Right renal cortex interstitium (tissue), 3 donors: ENCODE measurements at regions not wholly inside any gene's neighbourhood (a gene's known extent, or its start where the extent isn't known, plus 50 kb on each side); places are given as distances from the start of the nearest gene placed in this dataset.
"Not testable (repeated sequence)": the region's sequence is repeated elsewhere in the genome, so short reads cannot be mapped to it uniquely, and the experiment has no call there.

ENCODE experiments used
- DNase-seq, 3 donors: peaks; one replicate each; pipeline ENCODE4 v3.0.0-alpha.2; 2013; ENCODE audit warnings: low read depth in 3 of 3, low spot score in 2 of 3

- DNase-seq = no peak
Observed at GRCh38 chr18:11468617-11469016, 140.8 kb upstream of the SLC35G4 start.

- DNase-seq = no peak
Observed at GRCh38 chr18:11468120-11468519, 141.3 kb upstream of the SLC35G4 start.

- no peak for DNase-seq
Observed at GRCh38 chr18:11467611-11468010, 141.8 kb upstream of the SLC35G4 start.

- DNase-seq = no peak
Observed at GRCh38 chr18:11464129-11464528, 145.3 kb upstream of the SLC35G4 start.

- no peak for DNase-seq
Observed at GRCh38 chr18:11458447-11458846, 150.9 kb upstream of the SLC35G4 start.

- not testable (repeated sequence) for DNase-seq
Observed at GRCh38 chr18:11457853-11458252, 151.5 kb upstream of the SLC35G4 start.

- no peak for DNase-seq
Observed at GRCh38 chr18:11454040-11454439, 155.4 kb upstream of the SLC35G4 start.

GRCh38 chr18:11444169-11444568 is 165.2 kb upstream of the SLC35G4 start:
- DNase-seq = not testable (repeated sequence)

GRCh38 chr18:11437046-11437445 is 172.3 kb upstream of the SLC35G4 start:
- no peak for DNase-seq

GRCh38 chr18:11432360-11432811 is 177.0 kb upstream of the SLC35G4 start:
- DNase-seq = no peak

- no peak for DNase-seq
Observed at GRCh38 chr18:11429876-11430275, 179.5 kb upstream of the SLC35G4 start.

GRCh38 chr18:11425211-11425610 is 184.2 kb upstream of the SLC35G4 start:
- DNase-seq = no peak

- DNase-seq = no peak
Observed at GRCh38 chr18:11419338-11419737, 190.1 kb upstream of the SLC35G4 start.

GRCh38 chr18:11412811-11413210 is 196.6 kb upstream of the SLC35G4 start:
- DNase-seq = no peak

- no peak for DNase-seq
Observed at GRCh38 chr18:11411048-11411447, 198.3 kb upstream of the SLC35G4 start.

- no peak for DNase-seq
Observed at GRCh38 chr18:11408555-11409065, 200.8 kb upstream of the SLC35G4 start.

- no peak for DNase-seq
Observed at GRCh38 chr18:11407940-11408339, 201.5 kb upstream of the SLC35G4 start.

GRCh38 chr18:11405804-11406203 is 203.6 kb upstream of the SLC35G4 start:
- DNase-seq = no peak

- DNase-seq = no peak
Observed at GRCh38 chr18:11400703-11401102, 208.7 kb upstream of the SLC35G4 start.

GRCh38 chr18:11398625-11399024 is 210.8 kb upstream of the SLC35G4 start:
- no peak for DNase-seq

GRCh38 chr18:11392980-11393885 is 216.2 kb upstream of the SLC35G4 start:
- DNase-seq = no peak

GRCh38 chr18:11392292-11392691 is 217.1 kb upstream of the SLC35G4 start:
- no peak for DNase-seq
